WTC11 (cell line): ENCODE measurements at regions not wholly inside any gene's neighbourhood (a gene's known extent, or its start where the extent isn't known, plus 50 kb on each side); places are given as distances from the start of the nearest gene placed in this dataset.

Source experiments
- ATAC-seq: fragments of 200-7000 bp; cut with Tn5 transposase; 2 replicates; pipeline ENCODE4 v1.10.0; 2021; ENCODE audit warnings: mild to moderate bottlenecking, moderate library complexity
- CTCF ChIA-PET: fragments of 300-600 bp; sonication (Branson Sonifier 250); formaldehyde crosslinking; loops from one replicate; lab custom pipeline; 2021; ENCODE audit warnings: antibody characterized with exemption; lab: Charles Lee
- POLR2A ChIA-PET: fragments of 350-600 bp; sonication (Branson Sonifier 250); formaldehyde crosslinking; loops from one replicate; lab custom pipeline; 2021; ENCODE audit warnings: antibody characterized with exemption; lab: Charles Lee
- DNase-seq: peaks from one replicate; pipeline ENCODE4 v3.0.0; 2021; ENCODE audit warnings: low spot score
- H3K27ac Mint-ChIP-seq: 2 replicates; pipeline ENCODE4 v1.8.0; 2021; ENCODE audit warnings: mixed read lengths
- H3K27me3 Mint-ChIP-seq: 2 replicates; pipeline ENCODE4 v1.8.0; 2021; ENCODE audit warnings: low read depth, mild to moderate bottlenecking, moderate library complexity, mixed read lengths
- H3K36me3 Mint-ChIP-seq: 2 replicates; pipeline ENCODE4 v1.8.0; 2021; ENCODE audit warnings: mixed read lengths
- H3K4me1 Mint-ChIP-seq: 2 replicates; pipeline ENCODE4 v1.8.0; 2022; ENCODE audit warnings: mixed read lengths
- H3K4me3 Mint-ChIP-seq: 2 replicates; pipeline ENCODE4 v1.8.0; 2021; ENCODE audit warnings: mild to moderate bottlenecking, moderate library complexity, mixed read lengths
- H3K9me3 Mint-ChIP-seq: 2 replicates; pipeline ENCODE4 v1.8.0; 2021; ENCODE audit warnings: mixed read lengths
- ATF1 ChIP-seq: sonication (generic); formaldehyde crosslinking; IDR thresholded peaks from 2 replicates; pipeline ENCODE4 v1.8.1; 2023; ENCODE audit warnings: mild to moderate bottlenecking, moderate library complexity, missing genetic modification reagents
- ATF2 ChIP-seq: sonication (generic); formaldehyde crosslinking; IDR thresholded peaks from 2 replicates; pipeline ENCODE4 v1.8.1; 2022; ENCODE audit warnings: low read depth, missing genetic modification reagents, borderline replicate concordance
- CREB1 ChIP-seq: sonication (generic); formaldehyde crosslinking; IDR thresholded peaks from 2 replicates; pipeline ENCODE4 v1.8.0; 2023; ENCODE audit warnings: mild to moderate bottlenecking, missing genetic modification reagents
- E2F1 ChIP-seq: sonication (generic); formaldehyde crosslinking; IDR thresholded peaks from 2 replicates; pipeline ENCODE4 v1.8.0; 2022; ENCODE audit warnings: mild to moderate bottlenecking, missing genetic modification reagents
- ESRRA ChIP-seq: sonication (generic); formaldehyde crosslinking; IDR thresholded peaks from 2 replicates; pipeline ENCODE4 v1.8.1; 2022; ENCODE audit warnings: mild to moderate bottlenecking, missing genetic modification reagents, borderline replicate concordance
- FOXP4 ChIP-seq: sonication (generic); formaldehyde crosslinking; IDR thresholded peaks from 2 replicates; pipeline ENCODE4 v1.8.0; 2022; ENCODE audit warnings: mild to moderate bottlenecking, missing genetic modification reagents
- MLX ChIP-seq: sonication (generic); formaldehyde crosslinking; IDR thresholded peaks from 2 replicates; pipeline ENCODE4 v1.8.1; 2023; ENCODE audit warnings: mild to moderate bottlenecking, missing genetic modification reagents, moderate library complexity
- NFYB ChIP-seq: sonication (generic); formaldehyde crosslinking; conservative IDR thresholded peaks from 2 replicates; pipeline ENCODE4 v1.8.0; 2022; ENCODE audit warnings: low read depth, missing genetic modification reagents
- STAT6 ChIP-seq: sonication (generic); formaldehyde crosslinking; conservative IDR thresholded peaks from 2 replicates; pipeline ENCODE4 v1.8.1; 2023; ENCODE audit warnings: mild to moderate bottlenecking, low read depth, missing genetic modification reagents, moderate library complexity
- TCF7 ChIP-seq: sonication (generic); formaldehyde crosslinking; IDR thresholded peaks from 2 replicates; pipeline ENCODE4 v1.8.0; 2022; ENCODE audit warnings: mild to moderate bottlenecking, low read depth, missing genetic modification reagents, moderate library complexity
- USF1 ChIP-seq: sonication (generic); formaldehyde crosslinking; IDR thresholded peaks from 2 replicates; pipeline ENCODE4 v1.8.0; 2022; ENCODE audit warnings: mild to moderate bottlenecking, missing genetic modification reagents
- ZNF138 ChIP-seq: sonication (generic); formaldehyde crosslinking; conservative IDR thresholded peaks from 2 replicates; pipeline ENCODE4 v1.8.1; 2022; ENCODE audit warnings: mild to moderate bottlenecking, moderate library complexity, missing genetic modification reagents
- TF ChIP-seq, protein P1 (sequence below): sonication (generic); formaldehyde crosslinking; IDR thresholded peaks from 2 replicates; pipeline ENCODE4 v1.8.0; 2022; ENCODE audit warnings: mild to moderate bottlenecking, missing genetic modification reagents
- TF ChIP-seq, protein P2 (sequence below): fragments of 250-450 bp; sonication (Bioruptor Pico); IDR thresholded peaks from 2 replicates; pipeline ENCODE4 v1.9.0; 2021; ENCODE audit warnings: mild to moderate bottlenecking

- no peak for TF ChIP-seq ATF2 (CRISPR knock-in tag)
Observed at GRCh38 chr4:19728773-19729172, 522.9 kb upstream of the SLIT2 start (continued).

DNA sequence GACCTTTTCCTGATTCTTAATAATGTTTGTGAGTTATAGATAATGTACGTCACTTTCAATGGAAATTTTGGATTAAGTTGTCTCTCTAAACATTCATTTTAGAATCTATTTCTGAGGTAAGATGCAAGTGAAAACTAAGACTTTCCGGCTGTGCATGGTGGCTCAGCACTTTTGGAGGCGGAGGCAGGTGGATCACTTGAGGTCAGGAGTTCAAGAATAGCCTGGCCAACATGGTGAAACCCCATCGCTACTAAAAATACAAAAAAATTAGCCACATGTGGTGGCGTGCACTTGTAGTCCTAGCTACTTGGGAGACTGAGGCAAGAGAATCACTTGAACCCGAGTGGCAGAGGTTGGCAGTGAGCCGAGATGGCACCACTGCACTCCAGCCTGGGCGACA lies 524.6 kb upstream of the SLIT2 start:
- H3K27me3 Mint-ChIP-seq = no peaks in the 10 kb centered on the region
- peaks cover 6% of the 10 kb centered on the region; the same call in 1 of the 2 replicates for H3K9me3 Mint-ChIP-seq
- H3K36me3 Mint-ChIP-seq = peaks cover 4% of the 10 kb centered on the region; the same call in 1 of the 2 replicates
- H3K4me1 Mint-ChIP-seq = no peaks in the 10 kb centered on the region
- ChIA-PET CTCF (no interaction called here), POLR2A (no interaction called here)
- no peak overlapping the region for H3K27ac Mint-ChIP-seq
- no peak for TF ChIP-seq FOXP4 (CRISPR knock-in tag)
- TF ChIP-seq, all 79 proteins: peak for 0
- no peak for DNase-seq
- ATAC-seq = no peak
- no peak overlapping the region for H3K4me3 Mint-ChIP-seq

GRCh38 chr4:19725130-19725529 lies 526.6 kb upstream of the SLIT2 start:
- Mint-ChIP-seq H3K4me3 (no peak overlapping the region), H3K36me3 (no peaks in the 10 kb centered on the region), H3K4me1 (no peaks in the 10 kb centered on the region), H3K27ac (no peak overlapping the region), H3K27me3 (no peaks in the 10 kb centered on the region), H3K9me3 (no peaks in the 10 kb centered on the region)
- TF ChIP-seq, protein P1, sequence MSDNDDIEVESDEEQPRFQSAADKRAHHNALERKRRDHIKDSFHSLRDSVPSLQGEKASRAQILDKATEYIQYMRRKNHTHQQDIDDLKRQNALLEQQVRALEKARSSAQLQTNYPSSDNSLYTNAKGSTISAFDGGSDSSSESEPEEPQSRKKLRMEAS (CRISPR knock-in tag) = no peak
- no peak for TF ChIP-seq STAT6
- TF ChIP-seq ZNF138 (CRISPR knock-in tag) = no peak
- TF ChIP-seq, protein P2, sequence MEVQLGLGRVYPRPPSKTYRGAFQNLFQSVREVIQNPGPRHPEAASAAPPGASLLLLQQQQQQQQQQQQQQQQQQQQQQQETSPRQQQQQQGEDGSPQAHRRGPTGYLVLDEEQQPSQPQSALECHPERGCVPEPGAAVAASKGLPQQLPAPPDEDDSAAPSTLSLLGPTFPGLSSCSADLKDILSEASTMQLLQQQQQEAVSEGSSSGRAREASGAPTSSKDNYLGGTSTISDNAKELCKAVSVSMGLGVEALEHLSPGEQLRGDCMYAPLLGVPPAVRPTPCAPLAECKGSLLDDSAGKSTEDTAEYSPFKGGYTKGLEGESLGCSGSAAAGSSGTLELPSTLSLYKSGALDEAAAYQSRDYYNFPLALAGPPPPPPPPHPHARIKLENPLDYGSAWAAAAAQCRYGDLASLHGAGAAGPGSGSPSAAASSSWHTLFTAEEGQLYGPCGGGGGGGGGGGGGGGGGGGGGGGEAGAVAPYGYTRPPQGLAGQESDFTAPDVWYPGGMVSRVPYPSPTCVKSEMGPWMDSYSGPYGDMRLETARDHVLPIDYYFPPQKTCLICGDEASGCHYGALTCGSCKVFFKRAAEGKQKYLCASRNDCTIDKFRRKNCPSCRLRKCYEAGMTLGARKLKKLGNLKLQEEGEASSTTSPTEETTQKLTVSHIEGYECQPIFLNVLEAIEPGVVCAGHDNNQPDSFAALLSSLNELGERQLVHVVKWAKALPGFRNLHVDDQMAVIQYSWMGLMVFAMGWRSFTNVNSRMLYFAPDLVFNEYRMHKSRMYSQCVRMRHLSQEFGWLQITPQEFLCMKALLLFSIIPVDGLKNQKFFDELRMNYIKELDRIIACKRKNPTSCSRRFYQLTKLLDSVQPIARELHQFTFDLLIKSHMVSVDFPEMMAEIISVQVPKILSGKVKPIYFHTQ (CRISPR knock-in tag) = no peak
- TF ChIP-seq E2F1 (CRISPR knock-in tag) = no peak
- no peak for TF ChIP-seq NFYB
- TF ChIP-seq TCF7 (CRISPR knock-in tag) = no peak
- no peak for TF ChIP-seq CREB1 (CRISPR knock-in tag)
- no peak for TF ChIP-seq MLX (CRISPR knock-in tag)
- TF ChIP-seq FOXP4 (CRISPR knock-in tag) = no peak
- TF ChIP-seq ESRRA (CRISPR knock-in tag) = no peak
- TF ChIP-seq ATF1 = no peak
- no peak for TF ChIP-seq USF1
- ChIA-PET POLR2A (no interaction called here), CTCF (no interaction called here)
- ATAC-seq (no peak), DNase-seq (no peak)
